ENCODE measurements at regions not wholly inside any gene's neighbourhood (a gene's known extent, or its start where the extent isn't known, plus 50 kb on each side); places are given as distances from the start of the nearest gene placed in this dataset.

DNA sequence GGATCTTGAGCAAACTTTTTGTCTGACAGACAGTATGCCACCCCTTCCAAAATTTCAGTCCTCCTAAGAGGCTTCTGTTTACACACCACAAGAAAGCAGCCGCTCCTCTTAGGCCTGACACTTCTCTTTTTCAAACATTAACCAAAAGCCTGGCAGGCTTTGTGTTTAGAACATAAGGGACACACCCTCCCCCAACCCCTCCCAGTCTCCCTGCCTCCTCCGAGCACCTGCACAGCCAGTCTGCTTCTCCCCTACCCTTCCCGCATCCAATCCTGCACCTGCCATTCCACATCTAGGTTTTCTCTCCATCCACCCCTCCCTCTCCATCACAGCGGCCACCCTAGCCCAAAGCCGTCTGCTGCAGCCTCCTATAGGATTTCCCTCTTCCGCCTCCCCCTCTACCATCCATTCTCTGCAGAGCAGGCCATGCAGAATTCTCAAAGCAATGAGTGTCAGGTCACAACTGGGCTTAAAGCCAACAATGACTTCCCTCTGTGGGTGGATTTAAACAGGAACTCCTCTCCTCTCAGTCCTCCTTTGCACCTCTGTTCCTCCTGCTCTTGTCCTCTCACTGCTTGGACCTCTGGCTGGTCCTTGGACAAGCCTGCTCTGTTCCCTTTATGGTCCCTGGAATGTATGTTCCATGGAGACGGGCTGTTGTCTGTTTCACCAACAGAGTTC is 478.2 kb downstream of the NPHP4 start (continued):
- TF ChIP-seq, protein P1, sequence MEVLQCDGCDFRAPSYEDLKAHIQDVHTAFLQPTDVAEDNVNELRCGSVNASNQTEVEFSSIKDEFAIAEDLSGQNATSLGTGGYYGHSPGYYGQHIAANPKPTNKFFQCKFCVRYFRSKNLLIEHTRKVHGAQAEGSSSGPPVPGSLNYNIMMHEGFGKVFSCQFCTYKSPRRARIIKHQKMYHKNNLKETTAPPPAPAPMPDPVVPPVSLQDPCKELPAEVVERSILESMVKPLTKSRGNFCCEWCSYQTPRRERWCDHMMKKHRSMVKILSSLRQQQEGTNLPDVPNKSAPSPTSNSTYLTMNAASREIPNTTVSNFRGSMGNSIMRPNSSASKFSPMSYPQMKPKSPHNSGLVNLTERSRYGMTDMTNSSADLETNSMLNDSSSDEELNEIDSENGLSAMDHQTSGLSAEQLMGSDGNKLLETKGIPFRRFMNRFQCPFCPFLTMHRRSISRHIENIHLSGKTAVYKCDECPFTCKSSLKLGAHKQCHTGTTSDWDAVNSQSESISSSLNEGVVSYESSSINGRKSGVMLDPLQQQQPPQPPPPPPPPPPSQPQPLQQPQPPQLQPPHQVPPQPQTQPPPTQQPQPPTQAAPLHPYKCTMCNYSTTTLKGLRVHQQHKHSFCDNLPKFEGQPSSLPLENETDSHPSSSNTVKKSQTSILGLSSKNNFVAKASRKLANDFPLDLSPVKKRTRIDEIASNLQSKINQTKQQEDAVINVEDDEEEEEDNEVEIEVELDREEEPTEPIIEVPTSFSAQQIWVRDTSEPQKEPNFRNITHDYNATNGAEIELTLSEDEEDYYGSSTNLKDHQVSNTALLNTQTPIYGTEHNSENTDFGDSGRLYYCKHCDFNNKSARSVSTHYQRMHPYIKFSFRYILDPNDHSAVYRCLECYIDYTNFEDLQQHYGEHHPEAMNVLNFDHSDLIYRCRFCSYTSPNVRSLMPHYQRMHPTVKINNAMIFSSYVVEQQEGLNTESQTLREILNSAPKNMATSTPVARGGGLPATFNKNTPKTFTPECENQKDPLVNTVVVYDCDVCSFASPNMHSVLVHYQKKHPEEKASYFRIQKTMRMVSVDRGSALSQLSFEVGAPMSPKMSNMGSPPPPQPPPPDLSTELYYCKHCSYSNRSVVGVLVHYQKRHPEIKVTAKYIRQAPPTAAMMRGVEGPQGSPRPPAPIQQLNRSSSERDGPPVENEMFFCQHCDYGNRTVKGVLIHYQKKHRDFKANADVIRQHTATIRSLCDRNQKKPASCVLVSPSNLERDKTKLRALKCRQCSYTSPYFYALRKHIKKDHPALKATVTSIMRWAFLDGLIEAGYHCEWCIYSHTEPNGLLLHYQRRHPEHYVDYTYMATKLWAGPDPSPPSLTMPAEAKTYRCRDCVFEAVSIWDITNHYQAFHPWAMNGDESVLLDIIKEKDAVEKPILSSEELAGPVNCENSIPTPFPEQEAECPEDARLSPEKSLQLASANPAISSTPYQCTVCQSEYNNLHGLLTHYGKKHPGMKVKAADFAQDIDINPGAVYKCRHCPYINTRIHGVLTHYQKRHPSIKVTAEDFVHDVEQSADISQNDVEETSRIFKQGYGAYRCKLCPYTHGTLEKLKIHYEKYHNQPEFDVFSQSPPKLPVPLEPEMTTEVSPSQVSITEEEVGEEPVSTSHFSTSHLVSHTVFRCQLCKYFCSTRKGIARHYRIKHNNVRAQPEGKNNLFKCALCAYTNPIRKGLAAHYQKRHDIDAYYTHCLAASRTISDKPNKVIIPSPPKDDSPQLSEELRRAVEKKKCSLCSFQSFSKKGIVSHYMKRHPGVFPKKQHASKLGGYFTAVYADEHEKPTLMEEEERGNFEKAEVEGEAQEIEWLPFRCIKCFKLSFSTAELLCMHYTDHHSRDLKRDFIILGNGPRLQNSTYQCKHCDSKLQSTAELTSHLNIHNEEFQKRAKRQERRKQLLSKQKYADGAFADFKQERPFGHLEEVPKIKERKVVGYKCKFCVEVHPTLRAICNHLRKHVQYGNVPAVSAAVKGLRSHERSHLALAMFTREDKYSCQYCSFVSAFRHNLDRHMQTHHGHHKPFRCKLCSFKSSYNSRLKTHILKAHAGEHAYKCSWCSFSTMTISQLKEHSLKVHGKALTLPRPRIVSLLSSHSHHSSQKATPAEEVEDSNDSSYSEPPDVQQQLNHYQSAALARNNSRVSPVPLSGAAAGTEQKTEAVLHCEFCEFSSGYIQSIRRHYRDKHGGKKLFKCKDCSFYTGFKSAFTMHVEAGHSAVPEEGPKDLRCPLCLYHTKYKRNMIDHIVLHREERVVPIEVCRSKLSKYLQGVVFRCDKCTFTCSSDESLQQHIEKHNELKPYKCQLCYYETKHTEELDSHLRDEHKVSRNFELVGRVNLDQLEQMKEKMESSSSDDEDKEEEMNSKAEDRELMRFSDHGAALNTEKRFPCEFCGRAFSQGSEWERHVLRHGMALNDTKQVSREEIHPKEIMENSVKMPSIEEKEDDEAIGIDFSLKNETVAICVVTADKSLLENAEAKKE (CRISPR knock-in tag; IDR thresholded peaks at IDR 0.05), result no peak
- no peak for TF ChIP-seq STAT1 (IDR thresholded peaks at IDR 0.05; ENCODE audit: unreplicated experiment)
- no peak for TF ChIP-seq ZNF331 (CRISPR knock-in tag; IDR thresholded peaks at IDR 0.05; ENCODE audit: low read depth)
- TF ChIP-seq CREB1 (CRISPR knock-in tag; IDR thresholded peaks at IDR 0.05; ENCODE audit: low read depth), result no peak
- no peak for TF ChIP-seq NANOG (IDR thresholded peaks at IDR 0.05; ENCODE audit: borderline replicate concordance)
- TF ChIP-seq ZNF114 (CRISPR knock-in tag; IDR thresholded peaks at IDR 0.05), result no peak
- no peak for TF ChIP-seq POLR2AphosphoS5 (IDR thresholded peaks at IDR 0.05; ENCODE audit: low read depth)
- TF ChIP-seq EZH2 (IDR thresholded peaks at IDR 0.05; ENCODE audit: low read depth, unreplicated experiment), result no peak
- TF ChIP-seq, protein P2, sequence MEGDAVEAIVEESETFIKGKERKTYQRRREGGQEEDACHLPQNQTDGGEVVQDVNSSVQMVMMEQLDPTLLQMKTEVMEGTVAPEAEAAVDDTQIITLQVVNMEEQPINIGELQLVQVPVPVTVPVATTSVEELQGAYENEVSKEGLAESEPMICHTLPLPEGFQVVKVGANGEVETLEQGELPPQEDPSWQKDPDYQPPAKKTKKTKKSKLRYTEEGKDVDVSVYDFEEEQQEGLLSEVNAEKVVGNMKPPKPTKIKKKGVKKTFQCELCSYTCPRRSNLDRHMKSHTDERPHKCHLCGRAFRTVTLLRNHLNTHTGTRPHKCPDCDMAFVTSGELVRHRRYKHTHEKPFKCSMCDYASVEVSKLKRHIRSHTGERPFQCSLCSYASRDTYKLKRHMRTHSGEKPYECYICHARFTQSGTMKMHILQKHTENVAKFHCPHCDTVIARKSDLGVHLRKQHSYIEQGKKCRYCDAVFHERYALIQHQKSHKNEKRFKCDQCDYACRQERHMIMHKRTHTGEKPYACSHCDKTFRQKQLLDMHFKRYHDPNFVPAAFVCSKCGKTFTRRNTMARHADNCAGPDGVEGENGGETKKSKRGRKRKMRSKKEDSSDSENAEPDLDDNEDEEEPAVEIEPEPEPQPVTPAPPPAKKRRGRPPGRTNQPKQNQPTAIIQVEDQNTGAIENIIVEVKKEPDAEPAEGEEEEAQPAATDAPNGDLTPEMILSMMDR (conservative IDR thresholded peaks at IDR 0.05; ENCODE audit: low read depth in 2 of 2), result no peak
